ENCODE measurements at regions not wholly inside any gene's neighbourhood (a gene's known extent, or its start where the extent isn't known, plus 50 kb on each side); places are given as distances from the start of the nearest gene placed in this dataset.
"Not testable (repeated sequence)": the region's sequence is repeated elsewhere in the genome, so short reads cannot be mapped to it uniquely, and the experiment has no call there.

GRCh38 chr9:63450836-63451235 lies 1834.2 kb downstream of the FOXD4L5 start:
- not testable (repeated sequence) for DNase-seq, H3K4me3 Mint-ChIP-seq

GRCh38 chr9:63425123-63425522 lies 1859.9 kb downstream of the FOXD4L5 start:
- H3K27me3 Mint-ChIP-seq; H3K9me3 Mint-ChIP-seq; H3K4me3 Mint-ChIP-seq; H3K36me3 Mint-ChIP-seq (ENCODE audit: low read depth); H3K27ac Mint-ChIP-seq; H3K4me1 Mint-ChIP-seq; POLR2A ChIA-PET; CTCF ChIA-PET; DNase-seq: not testable (repeated sequence)

More at GRCh38 chr9:63450836-63451235, 1834.2 kb downstream of the FOXD4L5 start:
- H3K36me3 Mint-ChIP-seq (ENCODE audit: low read depth); POLR2A ChIA-PET; H3K9me3 Mint-ChIP-seq; H3K27me3 Mint-ChIP-seq; CTCF ChIA-PET; H3K4me1 Mint-ChIP-seq; H3K27ac Mint-ChIP-seq: not testable (repeated sequence)

- CTCF ChIA-PET; H3K9me3 Mint-ChIP-seq; POLR2A ChIA-PET; H3K27me3 Mint-ChIP-seq; H3K27ac Mint-ChIP-seq; H3K36me3 Mint-ChIP-seq (ENCODE audit: low read depth); DNase-seq; H3K4me1 Mint-ChIP-seq; H3K4me3 Mint-ChIP-seq: not testable (repeated sequence)
These were observed 1894.1 kb downstream of the FOXD4L5 start for GRCh38 chr9:63390897-63391296.

GRCh38 chr9:63385479-63385878 lies 1899.5 kb downstream of the FOXD4L5 start:
- not testable (repeated sequence) for H3K27me3 Mint-ChIP-seq, H3K4me3 Mint-ChIP-seq

GRCh38 chr9:63379864-63380263 lies 1905.1 kb downstream of the FOXD4L5 start:
- H3K4me3 Mint-ChIP-seq; H3K27ac Mint-ChIP-seq; H3K27me3 Mint-ChIP-seq; H3K4me1 Mint-ChIP-seq; H3K36me3 Mint-ChIP-seq (ENCODE audit: low read depth); CTCF ChIA-PET; POLR2A ChIA-PET; H3K9me3 Mint-ChIP-seq; DNase-seq: not testable (repeated sequence)

More at GRCh38 chr9:63385479-63385878, 1899.5 kb downstream of the FOXD4L5 start:
- DNase-seq; H3K27ac Mint-ChIP-seq; CTCF ChIA-PET; POLR2A ChIA-PET; H3K9me3 Mint-ChIP-seq; H3K36me3 Mint-ChIP-seq (ENCODE audit: low read depth); H3K4me1 Mint-ChIP-seq: not testable (repeated sequence)

GRCh38 chr9:63354219-63354618 lies 1930.8 kb downstream of the FOXD4L5 start:
- POLR2A ChIA-PET = not testable (repeated sequence)

GRCh38 chr9:63347347-63347746 lies 1937.7 kb downstream of the FOXD4L5 start:
- POLR2A ChIA-PET; H3K4me3 Mint-ChIP-seq; CTCF ChIA-PET; H3K9me3 Mint-ChIP-seq; H3K36me3 Mint-ChIP-seq (ENCODE audit: low read depth); H3K27me3 Mint-ChIP-seq; DNase-seq: not testable (repeated sequence)
- Mint-ChIP-seq H3K4me1 (peaks cover 16% of the 10 kb centered on the region), H3K27ac (peak overlapping the region; percentile 11)

More at GRCh38 chr9:63354219-63354618, 1930.8 kb downstream of the FOXD4L5 start:
- H3K4me1 Mint-ChIP-seq; H3K27me3 Mint-ChIP-seq; H3K36me3 Mint-ChIP-seq (ENCODE audit: low read depth); CTCF ChIA-PET; DNase-seq; H3K9me3 Mint-ChIP-seq; H3K4me3 Mint-ChIP-seq: not testable (repeated sequence)
- peak overlapping the region; percentile 79 for H3K27ac Mint-ChIP-seq

- peak; percentile 58 for DNase-seq
- Mint-ChIP-seq H3K27ac (peak overlapping the region; percentile 79), H3K4me1 (peaks cover 16% of the 10 kb centered on the region)
- H3K4me3 Mint-ChIP-seq; CTCF ChIA-PET; H3K36me3 Mint-ChIP-seq (ENCODE audit: low read depth); H3K27me3 Mint-ChIP-seq; H3K9me3 Mint-ChIP-seq; POLR2A ChIA-PET: not testable (repeated sequence)
These were observed 1938.5 kb downstream of the FOXD4L5 start for GRCh38 chr9:63346310-63347048.

- POLR2A ChIA-PET, H3K4me3 Mint-ChIP-seq, CTCF ChIA-PET: not testable (repeated sequence)
These were observed 1940.6 kb downstream of the FOXD4L5 start for GRCh38 chr9:63344408-63344807.

GRCh38 chr9:63342528-63342927 lies 1942.5 kb downstream of the FOXD4L5 start:
- H3K27me3 Mint-ChIP-seq; H3K9me3 Mint-ChIP-seq; H3K36me3 Mint-ChIP-seq (ENCODE audit: low read depth); DNase-seq; POLR2A ChIA-PET; H3K4me3 Mint-ChIP-seq; CTCF ChIA-PET: not testable (repeated sequence)
- peak overlapping the region; percentile 10 for H3K27ac Mint-ChIP-seq
- peaks cover 23% of the 10 kb centered on the region for H3K4me1 Mint-ChIP-seq

More at GRCh38 chr9:63344408-63344807, 1940.6 kb downstream of the FOXD4L5 start:
- DNase-seq; H3K27ac Mint-ChIP-seq; H3K36me3 Mint-ChIP-seq (ENCODE audit: low read depth); H3K9me3 Mint-ChIP-seq; H3K27me3 Mint-ChIP-seq: not testable (repeated sequence)
- H3K4me1 Mint-ChIP-seq = peaks cover 16% of the 10 kb centered on the region

- H3K27me3 Mint-ChIP-seq; H3K4me3 Mint-ChIP-seq; CTCF ChIA-PET; H3K36me3 Mint-ChIP-seq (ENCODE audit: low read depth); H3K9me3 Mint-ChIP-seq; POLR2A ChIA-PET: not testable (repeated sequence)
- Mint-ChIP-seq H3K27ac (peak overlapping the region; percentile 79), H3K4me1 (peaks cover 14% of the 10 kb centered on the region)
- peak; percentile 7 for DNase-seq
These were observed 1947.0 kb downstream of the FOXD4L5 start for GRCh38 chr9:63337899-63338604.

- peaks cover 10% of the 10 kb centered on the region for H3K4me1 Mint-ChIP-seq
- H3K36me3 Mint-ChIP-seq (ENCODE audit: low read depth); DNase-seq; H3K9me3 Mint-ChIP-seq; H3K27ac Mint-ChIP-seq; CTCF ChIA-PET; POLR2A ChIA-PET; H3K4me3 Mint-ChIP-seq; H3K27me3 Mint-ChIP-seq: not testable (repeated sequence)
These were observed 1949.7 kb downstream of the FOXD4L5 start for GRCh38 chr9:63335286-63335685.

- H3K9me3 Mint-ChIP-seq; POLR2A ChIA-PET; H3K4me3 Mint-ChIP-seq; H3K27me3 Mint-ChIP-seq; H3K27ac Mint-ChIP-seq; H3K36me3 Mint-ChIP-seq (ENCODE audit: low read depth); CTCF ChIA-PET; DNase-seq: not testable (repeated sequence)
- peaks cover 10% of the 10 kb centered on the region for H3K4me1 Mint-ChIP-seq
These were observed 1950.8 kb downstream of the FOXD4L5 start for GRCh38 chr9:63334187-63334586.

GRCh38 chr9:63333083-63333482 lies 1951.9 kb downstream of the FOXD4L5 start:
- CTCF ChIA-PET; DNase-seq; POLR2A ChIA-PET; H3K9me3 Mint-ChIP-seq; H3K4me3 Mint-ChIP-seq; H3K27me3 Mint-ChIP-seq; H3K4me1 Mint-ChIP-seq; H3K27ac Mint-ChIP-seq; H3K36me3 Mint-ChIP-seq (ENCODE audit: low read depth): not testable (repeated sequence)
